ENCODE measurements at regions not wholly inside any gene's neighbourhood (a gene's known extent, or its start where the extent isn't known, plus 50 kb on each side); places are given as distances from the start of the nearest gene placed in this dataset.

GRCh38 chr12:88251798-88252197, 109.7 kb downstream of the TMTC3 start:
- Histone ChIP-seq H3K9me3 (ENCODE audit: control insufficient read depth, low read length) (no peaks in the 10 kb centered on the region), H3K4me1 (no peaks in the 10 kb centered on the region), H3K27ac (no peak overlapping the region), H3K4me2 (ENCODE audit: low read length) (no peak overlapping the region), H3K27me3 (ENCODE audit: control insufficient read depth, insufficient read depth, low read length) (no peaks in the 10 kb centered on the region), H3K36me3 (ENCODE audit: control insufficient read depth, insufficient read depth, low read length) (no peaks in the 10 kb centered on the region), H3K9ac (no peak overlapping the region), H2AFZ (no peak overlapping the region), H3K79me2 (no peaks in the 10 kb centered on the region), H3K4me3 (ENCODE audit: low read depth, low read length) (no peak overlapping the region)
- no peak for TF ChIP-seq CTCF (IDR thresholded peaks at IDR 0.05)

- Histone ChIP-seq H3K4me3 (ENCODE audit: low read depth, low read length) (no peak overlapping the region), H3K4me2 (ENCODE audit: low read length) (no peak overlapping the region), H3K9ac (no peak overlapping the region), H3K9me3 (ENCODE audit: control insufficient read depth, low read length) (no peaks in the 10 kb centered on the region), H3K79me2 (no peaks in the 10 kb centered on the region), H3K36me3 (ENCODE audit: control insufficient read depth, insufficient read depth, low read length) (no peaks in the 10 kb centered on the region), H3K27ac (no peak overlapping the region), H3K4me1 (no peaks in the 10 kb centered on the region), H3K27me3 (ENCODE audit: control insufficient read depth, insufficient read depth, low read length) (no peaks in the 10 kb centered on the region), H2AFZ (no peak overlapping the region)
- no peak for TF ChIP-seq CTCF (IDR thresholded peaks at IDR 0.05)
These were observed 111.4 kb downstream of the TMTC3 start for GRCh38 chr12:88253371-88253978.

GRCh38 chr12:88255224-88255623, 113.1 kb downstream of the TMTC3 start:
- Histone ChIP-seq H3K27me3 (ENCODE audit: control insufficient read depth, insufficient read depth, low read length) (no peaks in the 10 kb centered on the region), H3K79me2 (no peaks in the 10 kb centered on the region), H3K36me3 (ENCODE audit: control insufficient read depth, insufficient read depth, low read length) (no peaks in the 10 kb centered on the region), H3K4me3 (ENCODE audit: low read depth, low read length) (no peak overlapping the region), H3K4me2 (ENCODE audit: low read length) (no peak overlapping the region), H2AFZ (no peak overlapping the region), H3K4me1 (no peaks in the 10 kb centered on the region), H3K9ac (no peak overlapping the region), H3K27ac (no peak overlapping the region), H3K9me3 (ENCODE audit: control insufficient read depth, low read length) (no peaks in the 10 kb centered on the region)
- no peak for TF ChIP-seq CTCF (IDR thresholded peaks at IDR 0.05)

GRCh38 chr12:88255847-88256246, 113.7 kb downstream of the TMTC3 start:
- Histone ChIP-seq H3K4me1 (no peaks in the 10 kb centered on the region), H3K27ac (no peak overlapping the region), H3K9ac (no peak overlapping the region), H3K9me3 (ENCODE audit: control insufficient read depth, low read length) (no peaks in the 10 kb centered on the region), H2AFZ (no peak overlapping the region), H3K27me3 (ENCODE audit: control insufficient read depth, insufficient read depth, low read length) (no peaks in the 10 kb centered on the region), H3K79me2 (no peaks in the 10 kb centered on the region), H3K4me2 (ENCODE audit: low read length) (no peak overlapping the region), H3K36me3 (ENCODE audit: control insufficient read depth, insufficient read depth, low read length) (no peaks in the 10 kb centered on the region), H3K4me3 (ENCODE audit: low read depth, low read length) (no peak overlapping the region)
- no peak for TF ChIP-seq CTCF (IDR thresholded peaks at IDR 0.05)

- H3K27ac ChIP-seq: no peak overlapping the region
- no peaks in the 10 kb centered on the region for H3K9me3 ChIP-seq (ENCODE audit: control insufficient read depth, low read length)
- H3K79me2 ChIP-seq: no peaks in the 10 kb centered on the region
- no peaks in the 10 kb centered on the region for H3K36me3 ChIP-seq (ENCODE audit: control insufficient read depth, insufficient read depth, low read length)
- H3K4me3 ChIP-seq (ENCODE audit: low read depth, low read length): no peak overlapping the region
- no peaks in the 10 kb centered on the region for H3K27me3 ChIP-seq (ENCODE audit: control insufficient read depth, insufficient read depth, low read length)
- TF ChIP-seq CTCF (IDR thresholded peaks at IDR 0.05): no peak
- H2AFZ ChIP-seq: no peak overlapping the region
- no peak overlapping the region for H3K9ac ChIP-seq
- H3K4me2 ChIP-seq (ENCODE audit: low read length): no peak overlapping the region
- no peaks in the 10 kb centered on the region for H3K4me1 ChIP-seq
These were observed 116.3 kb downstream of the TMTC3 start for GRCh38 chr12:88258396-88258795.

Measured in parathyroid adenoma (tissue), 2 donors.